Osteocyte (in vitro differentiated cells): ENCODE measurements at regions not wholly inside any gene's neighbourhood (a gene's known extent, or its start where the extent isn't known, plus 50 kb on each side); places are given as distances from the start of the nearest gene placed in this dataset.
"Not testable (repeated sequence)": the region's sequence is repeated elsewhere in the genome, so short reads cannot be mapped to it uniquely, and the experiment has no call there.

Experiments
- DNase-seq: peaks from one replicate; pipeline ENCODE4 v3.0.0; 2021; ENCODE audit warnings: mixed read lengths; ENCODE audit not compliant: unreplicated experiment; ENCODE audit errors: extremely low spot score
- H3K27ac Mint-ChIP-seq: one replicate; pipeline ENCODE4 v1.8.0; 2021; ENCODE audit warnings: mild to moderate bottlenecking, mixed read lengths; ENCODE audit not compliant: unreplicated experiment
- H3K27me3 Mint-ChIP-seq: one replicate; pipeline ENCODE4 v1.8.0; 2021; ENCODE audit warnings: mixed read lengths; ENCODE audit not compliant: unreplicated experiment
- H3K36me3 Mint-ChIP-seq: one replicate; pipeline ENCODE4 v1.8.0; 2021; ENCODE audit warnings: mixed read lengths; ENCODE audit not compliant: unreplicated experiment
- H3K4me1 Mint-ChIP-seq: one replicate; pipeline ENCODE4 v1.8.0; 2021; ENCODE audit warnings: mixed read lengths; ENCODE audit not compliant: unreplicated experiment
- H3K4me3 Mint-ChIP-seq: one replicate; pipeline ENCODE4 v1.8.0; 2021; ENCODE audit warnings: mild to moderate bottlenecking, moderate library complexity, mixed read lengths; ENCODE audit not compliant: unreplicated experiment
- H3K9me3 Mint-ChIP-seq: one replicate; pipeline ENCODE4 v1.8.0; 2021; ENCODE audit warnings: mixed read lengths; ENCODE audit not compliant: unreplicated experiment
- TF ChIP-seq, protein P1 (sequence below): fragments of 200-600 bp; sonication (generic); IDR thresholded peaks from 2 replicates; pipeline ENCODE4 v1.5.0; 2021; ENCODE audit warnings: antibody characterized with exemption, mild to moderate bottlenecking, moderate library complexity

GRCh38 chr1:190679044-190679443 is 201.4 kb upstream of the BRINP3 start:
- Mint-ChIP-seq H3K36me3 (peaks cover 2% of the 10 kb centered on the region), H3K27ac (no peak overlapping the region), H3K4me3 (no peak overlapping the region), H3K9me3 (peaks cover 6% of the 10 kb centered on the region), H3K27me3 (no peaks in the 10 kb centered on the region), H3K4me1 (peaks cover 3% of the 10 kb centered on the region)
- TF ChIP-seq, protein P1, sequence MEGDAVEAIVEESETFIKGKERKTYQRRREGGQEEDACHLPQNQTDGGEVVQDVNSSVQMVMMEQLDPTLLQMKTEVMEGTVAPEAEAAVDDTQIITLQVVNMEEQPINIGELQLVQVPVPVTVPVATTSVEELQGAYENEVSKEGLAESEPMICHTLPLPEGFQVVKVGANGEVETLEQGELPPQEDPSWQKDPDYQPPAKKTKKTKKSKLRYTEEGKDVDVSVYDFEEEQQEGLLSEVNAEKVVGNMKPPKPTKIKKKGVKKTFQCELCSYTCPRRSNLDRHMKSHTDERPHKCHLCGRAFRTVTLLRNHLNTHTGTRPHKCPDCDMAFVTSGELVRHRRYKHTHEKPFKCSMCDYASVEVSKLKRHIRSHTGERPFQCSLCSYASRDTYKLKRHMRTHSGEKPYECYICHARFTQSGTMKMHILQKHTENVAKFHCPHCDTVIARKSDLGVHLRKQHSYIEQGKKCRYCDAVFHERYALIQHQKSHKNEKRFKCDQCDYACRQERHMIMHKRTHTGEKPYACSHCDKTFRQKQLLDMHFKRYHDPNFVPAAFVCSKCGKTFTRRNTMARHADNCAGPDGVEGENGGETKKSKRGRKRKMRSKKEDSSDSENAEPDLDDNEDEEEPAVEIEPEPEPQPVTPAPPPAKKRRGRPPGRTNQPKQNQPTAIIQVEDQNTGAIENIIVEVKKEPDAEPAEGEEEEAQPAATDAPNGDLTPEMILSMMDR, result no peak
- DNase-seq, result no peak

GRCh38 chr1:190679454-190679853 is 201.8 kb upstream of the BRINP3 start:
- Mint-ChIP-seq H3K4me3 (no peak overlapping the region), H3K27ac (no peak overlapping the region), H3K36me3 (peaks cover 2% of the 10 kb centered on the region), H3K9me3 (peaks cover 3% of the 10 kb centered on the region), H3K4me1 (peaks cover 3% of the 10 kb centered on the region), H3K27me3 (no peaks in the 10 kb centered on the region)
- TF ChIP-seq, protein P1, result no peak
- DNase-seq, result no peak

GRCh38 chr1:190679983-190680382 is 202.3 kb upstream of the BRINP3 start:
- TF ChIP-seq, protein P1, result no peak
- peaks cover 2% of the 10 kb centered on the region for H3K36me3 Mint-ChIP-seq
- H3K4me1 Mint-ChIP-seq, result peaks cover 3% of the 10 kb centered on the region
- H3K27ac Mint-ChIP-seq, result no peak overlapping the region
- peaks cover 3% of the 10 kb centered on the region for H3K9me3 Mint-ChIP-seq
- H3K4me3 Mint-ChIP-seq, result no peak overlapping the region
- no peaks in the 10 kb centered on the region for H3K27me3 Mint-ChIP-seq
- DNase-seq, result no peak

- Mint-ChIP-seq H3K27ac (no peak overlapping the region), H3K27me3 (no peaks in the 10 kb centered on the region)
Observed at GRCh38 chr1:190685676-190686075, 208.0 kb upstream of the BRINP3 start.

GRCh38 chr1:190688096-190688495 is 210.4 kb upstream of the BRINP3 start:
- H3K4me3 Mint-ChIP-seq, result no peak overlapping the region
- H3K27me3 Mint-ChIP-seq, result no peaks in the 10 kb centered on the region
- DNase-seq, result no peak
- H3K27ac Mint-ChIP-seq, result no peak overlapping the region
- H3K36me3 Mint-ChIP-seq, result no peaks in the 10 kb centered on the region
- H3K9me3 Mint-ChIP-seq, result peaks cover under 1% of the 10 kb centered on the region
- TF ChIP-seq, protein P1, result no peak
- no peaks in the 10 kb centered on the region for H3K4me1 Mint-ChIP-seq

More at GRCh38 chr1:190685676-190686075, 208.0 kb upstream of the BRINP3 start:
- TF ChIP-seq, protein P1, result no peak
- no peak overlapping the region for H3K4me3 Mint-ChIP-seq
- peaks cover 2% of the 10 kb centered on the region for H3K36me3 Mint-ChIP-seq
- no peaks in the 10 kb centered on the region for H3K4me1 Mint-ChIP-seq
- no peak for DNase-seq
- peaks cover 3% of the 10 kb centered on the region for H3K9me3 Mint-ChIP-seq

GRCh38 chr1:190698488-190698887 is 220.8 kb upstream of the BRINP3 start:
- not testable (repeated sequence) for H3K9me3 Mint-ChIP-seq, H3K4me3 Mint-ChIP-seq, H3K27ac Mint-ChIP-seq, H3K36me3 Mint-ChIP-seq, H3K27me3 Mint-ChIP-seq, H3K4me1 Mint-ChIP-seq, DNase-seq
